Hepatocyte (in vitro differentiated cells): ENCODE measurements at regions not wholly inside any gene's neighbourhood (a gene's known extent, or its start where the extent isn't known, plus 50 kb on each side); places are given as distances from the start of the nearest gene placed in this dataset.

ENCODE experiments used
- DNase-seq: peaks from one replicate; pipeline ENCODE4 v3.0.0-alpha.2; 2016; ENCODE audit warnings: low spot score
- H2AFZ ChIP-seq: fragments of 200-600 bp; sonication (generic); 2 replicates; pipeline ENCODE4 v1.6.0; 2016; ENCODE audit warnings: antibody characterized with exemption, mild to moderate bottlenecking
- H3K27ac ChIP-seq: fragments of 200-600 bp; sonication (generic); 2 replicates; pipeline ENCODE4 v1.5.1; 2016; ENCODE audit warnings: mild to moderate bottlenecking
- H3K27me3 ChIP-seq: fragments of 200-600 bp; sonication (generic); 2 replicates; pipeline ENCODE4 v1.6.1; 2016
- H3K36me3 ChIP-seq: fragments of 200-600 bp; sonication (generic); replicated peaks from 2 replicates; pipeline ENCODE4 v1.5.1; 2016; ENCODE audit warnings: low read depth; ENCODE audit not compliant: insufficient read depth
- H3K4me1 ChIP-seq: fragments of 200-600 bp; sonication (generic); 2 replicates; pipeline ENCODE4 v1.5.1; 2016; ENCODE audit warnings: mild to moderate bottlenecking, moderate library complexity; ENCODE audit not compliant: insufficient read depth
- H3K4me2 ChIP-seq: fragments of 200-600 bp; sonication (generic); 2 replicates; pipeline ENCODE4 v1.6.0; 2016
- H3K4me3 ChIP-seq: fragments of 200-600 bp; sonication (generic); 2 replicates; pipeline ENCODE4 v1.5.1; 2016; ENCODE audit warnings: mild to moderate bottlenecking
- H3K79me2 ChIP-seq: fragments of 200-600 bp; sonication (generic); 2 replicates; pipeline ENCODE4 v1.6.0; 2017; ENCODE audit warnings: mild to moderate bottlenecking
- H3K9me2 ChIP-seq: fragments of 200-600 bp; sonication (generic); replicated peaks from 2 replicates; pipeline ENCODE4 v1.6.0; 2017; ENCODE audit warnings: mild to moderate bottlenecking; ENCODE audit not compliant: insufficient read depth
- H3K9me3 ChIP-seq: fragments of 200-600 bp; sonication (generic); 2 replicates; pipeline ENCODE4 v1.5.1; 2016; ENCODE audit warnings: low read depth, mild to moderate bottlenecking
- H4K20me1 ChIP-seq: fragments of 200-600 bp; sonication (generic); 2 replicates; pipeline ENCODE4 v1.6.0; 2016; ENCODE audit warnings: mild to moderate bottlenecking; ENCODE audit not compliant: insufficient read depth, poor library complexity, severe bottlenecking
- EZH2 ChIP-seq: fragments of 200-600 bp; sonication (generic); IDR thresholded peaks from 2 replicates; pipeline ENCODE4 v1.6.1; 2016; ENCODE audit warnings: antibody characterized with exemption, mild to moderate bottlenecking, borderline replicate concordance
- EZH2phosphoT487 ChIP-seq: fragments of 200-600 bp; sonication (generic); IDR thresholded peaks from one replicate; pipeline ENCODE4 v1.6.1; 2018; ENCODE audit warnings: antibody characterized with exemption, mild to moderate bottlenecking, low read depth, moderate library complexity; ENCODE audit not compliant: unreplicated experiment, severe bottlenecking
- WGBS: methylation state at CpG from one replicate; pipeline ENCODE4 v1.1.6; 2016; ENCODE audit warnings: low lambda C conversion rate; ENCODE audit errors: missing lambda C conversion rate; 5-methylcytosine and 5-hydroxymethylcytosine counted together
- TF ChIP-seq, protein P1 (sequence below): fragments of 200-600 bp; sonication (generic); IDR thresholded peaks from 2 replicates; pipeline ENCODE4 v1.5.1; 2016; ENCODE audit warnings: antibody characterized with exemption, mild to moderate bottlenecking; ENCODE audit not compliant: poor library complexity

DNA sequence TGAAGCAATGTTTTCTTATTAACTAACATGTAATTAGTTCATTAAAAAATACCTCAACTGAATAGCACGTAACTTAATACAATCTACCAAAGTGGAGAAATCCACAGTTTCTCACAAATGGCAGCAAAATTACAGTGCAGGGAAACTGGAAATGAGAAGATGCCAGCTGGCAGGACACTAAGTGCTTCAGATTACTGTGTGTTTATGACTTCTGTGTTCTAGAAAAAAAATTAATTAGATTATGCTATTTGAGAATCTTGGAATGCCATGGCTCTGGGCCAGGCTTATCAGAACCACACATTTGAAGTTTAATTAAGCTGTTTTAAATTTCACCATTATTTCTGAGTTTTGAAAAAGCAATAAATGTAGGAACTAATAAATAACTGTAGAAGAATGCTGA is 357.6 kb downstream of the TGFB2 start:
- Histone ChIP-seq H3K27ac (no peak overlapping the region), H3K27me3 (no peaks in the 10 kb centered on the region), H3K9me2 (no peaks in the 10 kb centered on the region), H3K79me2 (no peaks in the 10 kb centered on the region), H3K36me3 (no peaks in the 10 kb centered on the region), H3K9me3 (no peaks in the 10 kb centered on the region), H3K4me1 (peaks cover 6% of the 10 kb centered on the region), H2AFZ (no peak overlapping the region), H3K4me3 (no peak overlapping the region), H3K4me2 (no peak overlapping the region), H4K20me1 (no peaks in the 10 kb centered on the region)
- DNase-seq: no peak
- TF ChIP-seq EZH2phosphoT487 (no peak), EZH2 (no peak)
- TF ChIP-seq, protein P1, sequence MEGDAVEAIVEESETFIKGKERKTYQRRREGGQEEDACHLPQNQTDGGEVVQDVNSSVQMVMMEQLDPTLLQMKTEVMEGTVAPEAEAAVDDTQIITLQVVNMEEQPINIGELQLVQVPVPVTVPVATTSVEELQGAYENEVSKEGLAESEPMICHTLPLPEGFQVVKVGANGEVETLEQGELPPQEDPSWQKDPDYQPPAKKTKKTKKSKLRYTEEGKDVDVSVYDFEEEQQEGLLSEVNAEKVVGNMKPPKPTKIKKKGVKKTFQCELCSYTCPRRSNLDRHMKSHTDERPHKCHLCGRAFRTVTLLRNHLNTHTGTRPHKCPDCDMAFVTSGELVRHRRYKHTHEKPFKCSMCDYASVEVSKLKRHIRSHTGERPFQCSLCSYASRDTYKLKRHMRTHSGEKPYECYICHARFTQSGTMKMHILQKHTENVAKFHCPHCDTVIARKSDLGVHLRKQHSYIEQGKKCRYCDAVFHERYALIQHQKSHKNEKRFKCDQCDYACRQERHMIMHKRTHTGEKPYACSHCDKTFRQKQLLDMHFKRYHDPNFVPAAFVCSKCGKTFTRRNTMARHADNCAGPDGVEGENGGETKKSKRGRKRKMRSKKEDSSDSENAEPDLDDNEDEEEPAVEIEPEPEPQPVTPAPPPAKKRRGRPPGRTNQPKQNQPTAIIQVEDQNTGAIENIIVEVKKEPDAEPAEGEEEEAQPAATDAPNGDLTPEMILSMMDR: no peak
- WGBS: 85% methylated on average over 1 of the region's 1 CpG

DNA sequence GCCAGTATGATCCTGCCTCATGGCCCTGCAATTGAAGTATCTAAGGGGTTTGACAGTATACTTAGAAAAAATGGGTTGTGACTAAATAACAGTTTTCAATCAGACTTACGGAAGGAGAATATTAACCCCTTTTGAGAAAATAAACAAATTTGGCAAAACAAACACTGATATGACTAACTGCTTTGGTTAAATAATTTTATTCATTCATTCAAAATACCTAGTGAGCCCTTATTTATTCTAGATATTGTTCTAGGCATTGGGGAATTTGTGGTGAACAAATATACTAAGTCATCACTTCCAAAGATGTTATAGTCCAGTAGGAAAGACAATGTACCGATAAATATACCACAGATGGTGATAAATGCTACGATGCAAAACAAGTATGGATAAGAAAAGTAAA is 358.7 kb downstream of the TGFB2 start:
- no peaks in the 10 kb centered on the region for H3K27me3 ChIP-seq
- WGBS: 100% methylated on average over 3 of the region's 3 CpGs
- H3K4me1 ChIP-seq: peaks cover 6% of the 10 kb centered on the region
- H3K79me2 ChIP-seq: no peaks in the 10 kb centered on the region
- TF ChIP-seq EZH2phosphoT487 (no peak), EZH2 (no peak)
- TF ChIP-seq, protein P1: no peak
- no peak overlapping the region for H3K4me3 ChIP-seq
- no peaks in the 10 kb centered on the region for H3K9me3 ChIP-seq
- no peak overlapping the region for H2AFZ ChIP-seq
- H4K20me1 ChIP-seq: no peaks in the 10 kb centered on the region
- no peak overlapping the region for H3K4me2 ChIP-seq
- no peaks in the 10 kb centered on the region for H3K9me2 ChIP-seq
- no peaks in the 10 kb centered on the region for H3K36me3 ChIP-seq
- no peak overlapping the region for H3K27ac ChIP-seq
- no peak for DNase-seq

DNA sequence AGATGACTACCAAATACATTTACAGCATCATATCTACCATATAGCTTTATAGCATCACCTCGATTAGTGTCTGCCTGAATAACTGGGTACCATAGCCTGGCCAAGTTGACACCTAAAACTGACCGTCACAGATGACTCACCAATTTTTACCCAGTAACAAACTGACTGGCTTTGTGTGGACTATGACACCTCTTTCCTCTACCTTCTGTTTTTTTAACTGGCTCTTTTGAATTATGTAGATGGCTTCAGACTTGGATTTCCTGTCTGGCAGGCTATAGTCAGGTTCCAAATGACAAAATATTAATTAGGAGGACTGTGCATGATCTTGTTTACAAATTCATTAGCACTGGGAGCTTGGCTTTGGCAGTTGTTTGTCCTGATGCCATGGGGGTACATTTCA is 360.3 kb downstream of the TGFB2 start:
- peaks cover 6% of the 10 kb centered on the region for H3K4me1 ChIP-seq

More for the DNA sequence above, 360.3 kb downstream of the TGFB2 start:
- Histone ChIP-seq H3K9me2 (no peaks in the 10 kb centered on the region), H3K9me3 (no peaks in the 10 kb centered on the region), H3K27me3 (no peaks in the 10 kb centered on the region), H2AFZ (no peak overlapping the region), H3K4me2 (no peak overlapping the region), H4K20me1 (no peaks in the 10 kb centered on the region), H3K36me3 (no peaks in the 10 kb centered on the region), H3K4me3 (no peak overlapping the region), H3K79me2 (no peaks in the 10 kb centered on the region), H3K27ac (peak overlapping the region; percentile 75)
- WGBS: 93% methylated on average over 2 of the region's 2 CpGs
- peak; percentile 6 for DNase-seq
- TF ChIP-seq EZH2phosphoT487: no peak
- TF ChIP-seq, protein P1: no peak
- TF ChIP-seq EZH2: no peak
